K562 (cell line): ENCODE measurements at regions not wholly inside any gene's neighbourhood (a gene's known extent, or its start where the extent isn't known, plus 50 kb on each side); places are given as distances from the start of the nearest gene placed in this dataset.
"Not testable (repeated sequence)": the region's sequence is repeated elsewhere in the genome, so short reads cannot be mapped to it uniquely, and the experiment has no call there.

Source experiments
- ATAC-seq: fragments of 200-7000 bp; cut with Tn5 transposase; 3 replicates; pipeline ENCODE4 v1.9.1; 2020; ENCODE audit warnings: moderate library complexity
- BruUV-seq: library from RNA; stranded (reverse); fragments of 400-500 nt; replicated peaks from 2 replicates; lab custom pipeline; 2021; lab: Mats Ljungman, UMichigan
- CTCF ChIA-PET: fragments of 300-600 bp; formaldehyde crosslinking; extraction: SDS; loops from one replicate; lab custom pipeline; 2021; ENCODE audit warnings: low intra/inter-chr PET ratio; lab: Yijun Ruan, JAX
- POLR2A ChIA-PET: fragments of 300-600, 350-650 bp; sonication (Branson Sonifier 250); formaldehyde crosslinking; extraction: SDS; loops from one replicate; lab custom pipeline; 2021; ENCODE audit warnings: antibody characterized with exemption, inconsistent platforms; lab: Yijun Ruan, JAX
- DNase-seq, 4 experiments: peaks; one replicate each; pipeline versions ENCODE4 v3.0.0 to v3.0.0-alpha.2; 2011 to 2018; ENCODE audit warnings: low spot score in 3 of 4, mixed read lengths in 3 of 4; ENCODE audit errors: extremely low read depth in 1 of 4
- FAIRE-seq: peaks from 2 replicates; lab custom pipeline; 2011; peaks lifted over from hg19 to GRCh38; lab: Jason Lieb, UNC
- H2AFZ ChIP-seq: 2 replicates; pipeline ENCODE4 v1.6.0; 2011; ENCODE audit warnings: low read depth, low read length, control low read depth, inconsistent platforms
- H3K27ac ChIP-seq: fragments of 200-600 bp; 3 replicates; pipeline ENCODE4 v1.8.0; 2011; ENCODE audit warnings: low read depth, mild to moderate bottlenecking, control low read depth, inconsistent platforms, low read length, moderate library complexity, mixed read lengths; ENCODE audit errors: extremely low read depth
- H3K27me3 ChIP-seq, 2 experiments: fragments of 300-600 bp in 1 of 2; 2 replicates in 1 of 2; 3 replicates in 1 of 2; pipeline versions ENCODE4 v1.6.0 to v1.8.0; 2011; ENCODE audit warnings: inconsistent platforms in 2 of 2, low read length in 2 of 2, mild to moderate bottlenecking in 1 of 2, mixed read lengths in 1 of 2, moderate library complexity in 1 of 2; ENCODE audit not compliant: control insufficient read depth in 2 of 2, insufficient read depth in 2 of 2
- H3K36me3 ChIP-seq: fragments of 300-600 bp; 3 replicates; pipeline ENCODE4 v1.8.0; 2011; ENCODE audit warnings: mild to moderate bottlenecking, low read length, inconsistent platforms; ENCODE audit not compliant: control insufficient read depth, insufficient read depth
- H3K4me1 ChIP-seq, 2 experiments: fragments of 200-600 bp in 1 of 2; replicated peaks in 1 of 2; 2 replicates in 1 of 2; 3 replicates in 1 of 2; pipeline versions ENCODE4 v1.5.1 to v1.8.0; 2011; ENCODE audit warnings: inconsistent platforms in 2 of 2, low read length in 2 of 2, mild to moderate bottlenecking in 1 of 2, mixed read lengths in 1 of 2, moderate library complexity in 1 of 2; ENCODE audit not compliant: control insufficient read depth in 2 of 2, insufficient read depth in 2 of 2
- H3K4me2 ChIP-seq: 2 replicates; pipeline ENCODE4 v1.6.1; 2011; ENCODE audit warnings: low read length, control low read depth, inconsistent platforms, mixed read lengths; ENCODE audit not compliant: insufficient read depth
- H3K4me3 ChIP-seq: fragments of 200-600 bp; sonication (generic), shearing (Covaris generic); 2 replicates; pipeline ENCODE4 v1.5.1; 2016; ENCODE audit warnings: control low read depth, inconsistent platforms
- H3K79me2 ChIP-seq: fragments of 200-600 bp; 3 replicates; pipeline ENCODE4 v1.8.0; 2011; ENCODE audit warnings: low read length, inconsistent platforms; ENCODE audit not compliant: control insufficient read depth, insufficient read depth
- H3K9ac ChIP-seq, 2 experiments: 2 replicates each; pipeline versions ENCODE4 v1.6.0 to v1.6.1; 2011; ENCODE audit warnings: low read depth in 2 of 2, low read length in 2 of 2, control low read depth in 1 of 2, inconsistent platforms in 1 of 2, mild to moderate bottlenecking in 1 of 2, mixed read lengths in 1 of 2; ENCODE audit not compliant: insufficient read depth in 1 of 2
- H3K9me1 ChIP-seq: one replicate; pipeline ENCODE4 v1.6.0; 2011; ENCODE audit warnings: inconsistent platforms, mild to moderate bottlenecking, low read length, moderate library complexity; ENCODE audit not compliant: control insufficient read depth, insufficient read depth
- H3K9me3 ChIP-seq: replicated peaks from 2 replicates; pipeline ENCODE4 v1.5.1; 2011; ENCODE audit warnings: low read depth, low read length, inconsistent platforms; ENCODE audit not compliant: control insufficient read depth, insufficient read depth
- H4K20me1 ChIP-seq: replicated peaks from 2 replicates; pipeline ENCODE4 v1.6.1; 2011; ENCODE audit warnings: low read length, inconsistent platforms, mixed read lengths; ENCODE audit not compliant: control insufficient read depth, insufficient read depth
- HSF4 ChIP-seq: fragments of 250-450 bp; sonication (Bioruptor Pico); IDR thresholded peaks from 2 replicates; pipeline ENCODE4 v2.1.2; 2022; ENCODE audit warnings: mild to moderate bottlenecking, moderate library complexity, borderline replicate concordance
- MED1 ChIP-seq: sonication (generic); formaldehyde crosslinking; IDR thresholded peaks from 2 replicates; pipeline ENCODE4 v1.8.1; 2023; ENCODE audit warnings: missing genetic modification reagents, borderline replicate concordance
- NFE2 ChIP-seq: IDR thresholded peaks from 2 replicates; pipeline ENCODE4 v1.6.1; 2014; ENCODE audit warnings: antibody characterized with exemption, low read depth
- RAD21 ChIP-seq, 2 experiments: fragments of 250-450 bp in 1 of 2; fragments of 450-650 bp in 1 of 2; sonication (Bioruptor Pico) in 1 of 2; formaldehyde crosslinking in 1 of 2; IDR thresholded peaks in 1 of 2; conservative IDR thresholded peaks in 1 of 2; 2 replicates each; pipeline versions ENCODE4 v1.4.0 to v1.8.0; 2020 to 2022; ENCODE audit warnings: mild to moderate bottlenecking in 2 of 2, moderate library complexity in 1 of 2
- RHOXF2B ChIP-seq: fragments of 250-450 bp; sonication (Bioruptor Pico); conservative IDR thresholded peaks from 2 replicates; pipeline ENCODE4 v1.5.1; 2021
- ZNF146 ChIP-seq: IDR thresholded peaks from one replicate; pipeline ENCODE4 v1.6.1; 2018; ENCODE audit warnings: missing compliant biosample characterization; ENCODE audit not compliant: unreplicated experiment
- WGBS: fragments of 100-300 bp; shearing (Covaris generic); methylation state at CpG from one replicate; pipeline ENCODE4 v1.1.6; 2016; ENCODE audit warnings: low coverage, mixed read lengths; ENCODE audit not compliant: insufficient coverage; ENCODE audit errors: missing lambda C conversion rate; 5-methylcytosine and 5-hydroxymethylcytosine counted together
- in situ Hi-C: fragments of 300-500 bp; cut with MboI; formaldehyde crosslinking; loops from 4 replicates; pipeline ENCODE4 v1.15.0; 2018; ENCODE audit warnings: inconsistent platforms, mixed read lengths
- intact Hi-C: fragments of 100-400 bp; cut with micrococcal nuclease; formaldehyde crosslinking; loops from 2 replicates; pipeline ENCODE4 v1.14.2; 2022
- TF ChIP-seq, protein P1 (sequence below): fragments of 250-450 bp; sonication (Bioruptor Pico); IDR thresholded peaks from 2 replicates; pipeline ENCODE4 v1.4.0; 2020; ENCODE audit warnings: mild to moderate bottlenecking, moderate library complexity, borderline replicate concordance
- TF ChIP-seq, protein P2 (sequence below): fragments of 250-450 bp; sonication (Bioruptor Pico); IDR thresholded peaks from 2 replicates; pipeline ENCODE4 v1.8.0; 2021; ENCODE audit warnings: mild to moderate bottlenecking, moderate library complexity

GRCh38 chr3:182523424-182523823, 269.9 kb upstream of the ATP11B start:
- H2AFZ ChIP-seq, BruUV-seq, FAIRE-seq, H3K9me3 ChIP-seq, H3K9me1 ChIP-seq, H3K36me3 ChIP-seq, H3K9ac ChIP-seq, in situ Hi-C loops, H3K27ac ChIP-seq, H4K20me1 ChIP-seq, H3K4me3 ChIP-seq, DNase-seq: not testable (repeated sequence)
- peak; percentile 63 for TF ChIP-seq ZNF146
- TF ChIP-seq, all 486 proteins: peak for 1; not testable (repeated sequence) for 485
- CTCF ChIA-PET, H3K4me2 ChIP-seq, H3K79me2 ChIP-seq, H3K27me3 ChIP-seq, H3K4me1 ChIP-seq, ATAC-seq, intact Hi-C loops, POLR2A ChIA-PET: not testable (repeated sequence)
- 0% methylated on average over 3 of the region's 3 CpGs for WGBS

GRCh38 chr3:182523836-182524235, 269.5 kb upstream of the ATP11B start:
- ATAC-seq, result no peak
- DNase-seq, result no peak
- WGBS, result 0% methylated on average over 2 of the region's 2 CpGs
- no peak overlapping the region for H3K9ac ChIP-seq
- H3K4me1 ChIP-seq, result no peaks in the 10 kb centered on the region
- H3K27ac ChIP-seq, result no peak overlapping the region
- no peaks in the 10 kb centered on the region for H3K36me3 ChIP-seq
- intact Hi-C loops (no loop called here), in situ Hi-C loops (no loop called here)
- H3K79me2 ChIP-seq, result no peaks in the 10 kb centered on the region
- ChIA-PET CTCF (no interaction called here), POLR2A (no interaction called here)
- no peaks in the 10 kb centered on the region for H3K9me3 ChIP-seq
- BruUV-seq, result no TSS peak
- H3K4me3 ChIP-seq, result no peak overlapping the region
- no peak for FAIRE-seq
- no peak overlapping the region for H2AFZ ChIP-seq
- TF ChIP-seq RHOXF2B (CRISPR knock-in tag), result no peak
- no peak for TF ChIP-seq RAD21 (CRISPR knock-in tag; conservative IDR thresholded peaks at IDR 0.05 in 1 of 2, IDR thresholded peaks at IDR 0.05 in 1 of 2)
- TF ChIP-seq MED1 (CRISPR knock-in tag), result no peak
- TF ChIP-seq, protein P1, sequence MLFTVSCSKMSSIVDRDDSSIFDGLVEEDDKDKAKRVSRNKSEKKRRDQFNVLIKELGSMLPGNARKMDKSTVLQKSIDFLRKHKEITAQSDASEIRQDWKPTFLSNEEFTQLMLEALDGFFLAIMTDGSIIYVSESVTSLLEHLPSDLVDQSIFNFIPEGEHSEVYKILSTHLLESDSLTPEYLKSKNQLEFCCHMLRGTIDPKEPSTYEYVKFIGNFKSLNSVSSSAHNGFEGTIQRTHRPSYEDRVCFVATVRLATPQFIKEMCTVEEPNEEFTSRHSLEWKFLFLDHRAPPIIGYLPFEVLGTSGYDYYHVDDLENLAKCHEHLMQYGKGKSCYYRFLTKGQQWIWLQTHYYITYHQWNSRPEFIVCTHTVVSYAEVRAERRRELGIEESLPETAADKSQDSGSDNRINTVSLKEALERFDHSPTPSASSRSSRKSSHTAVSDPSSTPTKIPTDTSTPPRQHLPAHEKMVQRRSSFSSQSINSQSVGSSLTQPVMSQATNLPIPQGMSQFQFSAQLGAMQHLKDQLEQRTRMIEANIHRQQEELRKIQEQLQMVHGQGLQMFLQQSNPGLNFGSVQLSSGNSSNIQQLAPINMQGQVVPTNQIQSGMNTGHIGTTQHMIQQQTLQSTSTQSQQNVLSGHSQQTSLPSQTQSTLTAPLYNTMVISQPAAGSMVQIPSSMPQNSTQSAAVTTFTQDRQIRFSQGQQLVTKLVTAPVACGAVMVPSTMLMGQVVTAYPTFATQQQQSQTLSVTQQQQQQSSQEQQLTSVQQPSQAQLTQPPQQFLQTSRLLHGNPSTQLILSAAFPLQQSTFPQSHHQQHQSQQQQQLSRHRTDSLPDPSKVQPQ (CRISPR knock-in tag), result no peak
- no peak for TF ChIP-seq HSF4
- TF ChIP-seq, protein P2, sequence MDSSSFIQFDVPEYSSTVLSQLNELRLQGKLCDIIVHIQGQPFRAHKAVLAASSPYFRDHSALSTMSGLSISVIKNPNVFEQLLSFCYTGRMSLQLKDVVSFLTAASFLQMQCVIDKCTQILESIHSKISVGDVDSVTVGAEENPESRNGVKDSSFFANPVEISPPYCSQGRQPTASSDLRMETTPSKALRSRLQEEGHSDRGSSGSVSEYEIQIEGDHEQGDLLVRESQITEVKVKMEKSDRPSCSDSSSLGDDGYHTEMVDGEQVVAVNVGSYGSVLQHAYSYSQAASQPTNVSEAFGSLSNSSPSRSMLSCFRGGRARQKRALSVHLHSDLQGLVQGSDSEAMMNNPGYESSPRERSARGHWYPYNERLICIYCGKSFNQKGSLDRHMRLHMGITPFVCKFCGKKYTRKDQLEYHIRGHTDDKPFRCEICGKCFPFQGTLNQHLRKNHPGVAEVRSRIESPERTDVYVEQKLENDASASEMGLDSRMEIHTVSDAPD (CRISPR knock-in tag), result no peak
- TF ChIP-seq NFE2, result 0 out of 2 replicates have a peak, but pooled peaks have one; percentile 29
- H3K9me1 ChIP-seq, result no peaks in the 10 kb centered on the region
- no peak overlapping the region for H3K4me2 ChIP-seq
- H3K27me3 ChIP-seq, result peaks cover 0 to 4% of the 10 kb centered on the region in 2 experiments; a peak in 1 of 5 replicates
- H4K20me1 ChIP-seq, result no peaks in the 10 kb centered on the region
